Calu3 (cell line): ENCODE measurements at regions not wholly inside any gene's neighbourhood (a gene's known extent, or its start where the extent isn't known, plus 50 kb on each side); places are given as distances from the start of the nearest gene placed in this dataset.

Source experiments
- BruUV-seq: library from RNA; stranded (reverse); fragments of 400-500 nt; replicated peaks from 2 replicates; lab custom pipeline; 2021; lab: Mats Ljungman, UMichigan
- CTCF ChIA-PET: fragments of 300-600 bp; sonication (Branson Sonifier 250); formaldehyde crosslinking; loops from one replicate; lab custom pipeline; 2022; ENCODE audit warnings: antibody characterized with exemption; lab: Charles Lee
- DNase-seq: peaks from one replicate; pipeline ENCODE4 v3.0.0; 2022
- H3K27ac Mint-ChIP-seq: one replicate; pipeline ENCODE4 v1.8.0; 2022; ENCODE audit warnings: mixed read lengths; ENCODE audit not compliant: unreplicated experiment
- H3K27me3 Mint-ChIP-seq: one replicate; pipeline ENCODE4 v1.8.0; 2022; ENCODE audit warnings: mixed read lengths; ENCODE audit not compliant: unreplicated experiment
- H3K36me3 Mint-ChIP-seq: one replicate; pipeline ENCODE4 v1.8.0; 2022; ENCODE audit warnings: mild to moderate bottlenecking, moderate library complexity, mixed read lengths; ENCODE audit not compliant: insufficient read depth, unreplicated experiment
- H3K4me1 Mint-ChIP-seq: one replicate; pipeline ENCODE4 v1.8.0; 2022; ENCODE audit warnings: mild to moderate bottlenecking, low read depth, mixed read lengths; ENCODE audit not compliant: unreplicated experiment
- H3K4me3 Mint-ChIP-seq: one replicate; pipeline ENCODE4 v1.8.0; 2022; ENCODE audit warnings: mild to moderate bottlenecking, low read depth, moderate library complexity, mixed read lengths; ENCODE audit not compliant: unreplicated experiment
- H3K9me3 Mint-ChIP-seq: one replicate; pipeline ENCODE4 v1.8.0; 2022; ENCODE audit warnings: low read depth, mixed read lengths; ENCODE audit not compliant: unreplicated experiment
- intact Hi-C: fragments of 100-400 bp; cut with micrococcal nuclease; formaldehyde crosslinking; loops from one replicate; pipeline ENCODE4 v1.10.0; 2022; ENCODE audit not compliant: unreplicated experiment
- TF ChIP-seq, protein P1 (sequence below): fragments of 200-600 bp; IDR thresholded peaks from one replicate; pipeline ENCODE4 v1.8.0; 2022; ENCODE audit warnings: antibody characterized with exemption; ENCODE audit not compliant: unreplicated experiment

DNA sequence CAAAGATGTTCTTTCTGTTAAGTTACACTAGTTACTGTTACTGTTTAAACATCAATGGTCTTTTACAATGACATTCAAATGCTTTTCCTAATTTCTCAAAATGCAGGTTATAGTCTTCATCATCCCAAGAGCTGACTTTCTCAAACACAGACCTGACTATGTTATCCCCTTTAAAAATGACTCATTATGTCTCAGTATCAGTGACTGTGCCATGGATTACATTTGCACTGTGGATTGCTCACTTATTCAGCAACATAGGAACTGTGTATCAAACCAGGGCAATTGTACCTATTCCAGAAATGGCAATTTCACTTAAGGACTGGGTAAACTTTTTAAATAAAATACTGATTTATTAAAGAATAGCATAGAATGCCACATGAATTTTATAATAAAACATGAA, 630.2 kb upstream of the NOVA1 start:
- no peaks in the 10 kb centered on the region for H3K36me3 Mint-ChIP-seq
- CTCF ChIA-PET, result no interaction called here
- H3K9me3 Mint-ChIP-seq, result peaks cover 10% of the 10 kb centered on the region
- DNase-seq, result no peak
- H3K4me3 Mint-ChIP-seq, result no peak overlapping the region
- no peaks in the 10 kb centered on the region for H3K27me3 Mint-ChIP-seq
- TF ChIP-seq, protein P1, sequence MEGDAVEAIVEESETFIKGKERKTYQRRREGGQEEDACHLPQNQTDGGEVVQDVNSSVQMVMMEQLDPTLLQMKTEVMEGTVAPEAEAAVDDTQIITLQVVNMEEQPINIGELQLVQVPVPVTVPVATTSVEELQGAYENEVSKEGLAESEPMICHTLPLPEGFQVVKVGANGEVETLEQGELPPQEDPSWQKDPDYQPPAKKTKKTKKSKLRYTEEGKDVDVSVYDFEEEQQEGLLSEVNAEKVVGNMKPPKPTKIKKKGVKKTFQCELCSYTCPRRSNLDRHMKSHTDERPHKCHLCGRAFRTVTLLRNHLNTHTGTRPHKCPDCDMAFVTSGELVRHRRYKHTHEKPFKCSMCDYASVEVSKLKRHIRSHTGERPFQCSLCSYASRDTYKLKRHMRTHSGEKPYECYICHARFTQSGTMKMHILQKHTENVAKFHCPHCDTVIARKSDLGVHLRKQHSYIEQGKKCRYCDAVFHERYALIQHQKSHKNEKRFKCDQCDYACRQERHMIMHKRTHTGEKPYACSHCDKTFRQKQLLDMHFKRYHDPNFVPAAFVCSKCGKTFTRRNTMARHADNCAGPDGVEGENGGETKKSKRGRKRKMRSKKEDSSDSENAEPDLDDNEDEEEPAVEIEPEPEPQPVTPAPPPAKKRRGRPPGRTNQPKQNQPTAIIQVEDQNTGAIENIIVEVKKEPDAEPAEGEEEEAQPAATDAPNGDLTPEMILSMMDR, result no peak
- intact Hi-C loops, result no loop called here
- H3K27ac Mint-ChIP-seq, result no peak overlapping the region
- H3K4me1 Mint-ChIP-seq, result no peaks in the 10 kb centered on the region
- BruUV-seq, result no TSS peak

DNA sequence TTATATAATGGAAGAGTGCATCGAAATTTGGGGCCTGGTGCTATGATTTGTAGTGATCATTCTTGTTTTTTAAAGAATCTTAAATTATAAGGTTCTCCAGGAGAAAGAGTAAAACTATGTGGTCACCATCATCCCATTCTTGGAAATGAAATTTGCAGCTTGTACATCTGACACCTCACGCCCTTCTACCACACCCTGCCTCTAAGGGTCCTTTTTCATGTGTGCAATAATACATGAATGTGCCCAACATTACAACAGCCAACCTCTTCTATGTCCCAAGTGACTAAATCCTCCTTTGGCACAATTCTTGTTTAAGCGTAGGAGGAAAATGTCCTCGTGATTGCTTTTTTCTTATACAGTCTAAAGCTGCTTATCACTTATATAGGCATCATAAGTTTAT, 636.5 kb upstream of the NOVA1 start:
- H3K9me3 Mint-ChIP-seq, result peaks cover 11% of the 10 kb centered on the region
- H3K36me3 Mint-ChIP-seq, result no peaks in the 10 kb centered on the region
- DNase-seq, result no peak
- CTCF ChIA-PET, result no interaction called here
- H3K4me1 Mint-ChIP-seq, result no peaks in the 10 kb centered on the region
- intact Hi-C loops, result no loop called here
- no peaks in the 10 kb centered on the region for H3K27me3 Mint-ChIP-seq
- H3K27ac Mint-ChIP-seq, result no peak overlapping the region
- no TSS peak for BruUV-seq
- H3K4me3 Mint-ChIP-seq, result no peak overlapping the region
- TF ChIP-seq, protein P1, result no peak

DNA sequence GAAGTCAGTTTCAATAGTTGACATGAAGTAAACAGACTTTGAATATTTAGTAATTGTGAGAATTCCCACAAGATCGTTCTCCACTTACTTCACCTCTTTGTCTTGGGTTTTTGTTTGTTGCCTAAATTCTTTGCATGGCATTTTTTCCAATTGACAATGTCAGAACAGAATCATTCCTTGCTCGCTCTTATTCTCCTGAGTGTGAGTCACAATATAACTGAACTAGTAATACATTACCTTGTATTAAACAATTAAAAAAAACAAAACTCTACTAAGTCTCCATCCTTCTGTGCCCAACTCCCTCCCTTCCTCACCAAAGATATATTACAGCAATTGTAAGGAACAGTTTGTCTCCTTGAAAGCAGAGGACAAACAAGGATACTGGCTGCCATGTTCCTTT, 638.8 kb upstream of the NOVA1 start:
- BruUV-seq, result no TSS peak
- peaks cover 7% of the 10 kb centered on the region for H3K9me3 Mint-ChIP-seq
- H3K36me3 Mint-ChIP-seq, result no peaks in the 10 kb centered on the region
- H3K27me3 Mint-ChIP-seq, result no peaks in the 10 kb centered on the region
- H3K27ac Mint-ChIP-seq, result no peak overlapping the region
- intact Hi-C loops, result no loop called here
- no peak for DNase-seq
- no peaks in the 10 kb centered on the region for H3K4me1 Mint-ChIP-seq
- TF ChIP-seq, protein P1, result no peak
- H3K4me3 Mint-ChIP-seq, result no peak overlapping the region
- CTCF ChIA-PET, result interaction anchor here (0.6 kb wide), 1 partner anchor 1568 kb away, joined by 4 read pairs; no protein-coding TSS in a partner anchor

DNA sequence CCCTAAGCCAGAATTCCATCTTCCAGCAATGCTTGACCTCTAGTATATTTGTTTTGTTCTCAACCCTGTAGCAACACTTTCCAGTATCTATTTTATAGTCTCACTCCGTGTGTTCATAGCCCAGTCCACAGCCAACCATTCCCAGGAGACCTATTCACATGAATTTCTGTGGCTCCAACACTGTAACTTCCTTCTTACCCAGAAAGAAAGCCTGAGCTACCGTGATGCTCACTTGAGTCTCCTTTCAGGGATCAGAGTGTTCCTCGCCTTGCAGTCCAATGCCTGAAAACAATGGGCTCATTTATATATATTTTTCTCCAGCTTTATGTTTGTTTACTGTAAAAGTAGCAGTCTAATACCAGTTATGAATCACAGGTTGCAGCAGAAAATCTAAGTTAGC, 645.0 kb upstream of the NOVA1 start:
- Mint-ChIP-seq H3K4me1 (no peaks in the 10 kb centered on the region), H3K36me3 (no peaks in the 10 kb centered on the region), H3K27me3 (no peaks in the 10 kb centered on the region), H3K27ac (no peak overlapping the region), H3K4me3 (no peak overlapping the region), H3K9me3 (peaks cover 8% of the 10 kb centered on the region)
- CTCF ChIA-PET, result no interaction called here
- TF ChIP-seq, protein P1, result no peak
- BruUV-seq, result no TSS peak
- intact Hi-C loops, result no loop called here
- no peak for DNase-seq
